Smooth muscle cell (in vitro differentiated cells): ENCODE measurements at regions not wholly inside any gene's neighbourhood (a gene's known extent, or its start where the extent isn't known, plus 50 kb on each side); places are given as distances from the start of the nearest gene placed in this dataset.

Experiments used
- DNase-seq: peaks from one replicate; lab custom pipeline; 2025; ENCODE audit not compliant: unreplicated experiment; lab: John Stamatoyannopoulos, UW
- H2AFZ ChIP-seq: fragments of 200-600 bp; sonication (generic); 2 replicates; pipeline ENCODE4 v1.6.0; 2016; ENCODE audit warnings: antibody characterized with exemption, low read depth, mild to moderate bottlenecking
- H3F3A ChIP-seq: fragments of 200-600 bp; sonication (generic); 2 replicates; pipeline ENCODE4 v1.6.0; 2017; ENCODE audit warnings: antibody characterized with exemption, low read depth
- H3K27ac ChIP-seq: fragments of 200-600 bp; sonication (generic); 2 replicates; pipeline ENCODE4 v1.5.1; 2016; ENCODE audit warnings: low read depth, mild to moderate bottlenecking
- H3K27me3 ChIP-seq: fragments of 200-600 bp; sonication (generic); 2 replicates; pipeline ENCODE4 v1.6.1; 2016; ENCODE audit warnings: low read depth, mild to moderate bottlenecking
- H3K36me3 ChIP-seq: fragments of 200-600 bp; sonication (generic); 2 replicates; pipeline ENCODE4 v1.5.1; 2016; ENCODE audit warnings: low read depth
- H3K4me1 ChIP-seq: fragments of 200-600 bp; sonication (generic); 2 replicates; pipeline ENCODE4 v1.5.1; 2016; ENCODE audit warnings: low read depth
- H3K4me2 ChIP-seq: fragments of 200-600 bp; sonication (generic); 2 replicates; pipeline ENCODE4 v1.6.0; 2016; ENCODE audit warnings: mild to moderate bottlenecking
- H3K4me3 ChIP-seq: fragments of 200-600 bp; sonication (generic); 2 replicates; pipeline ENCODE4 v1.5.1; 2016; ENCODE audit warnings: mild to moderate bottlenecking
- H3K79me2 ChIP-seq: fragments of 200-600 bp; sonication (generic); 2 replicates; pipeline ENCODE4 v1.6.0; 2016; ENCODE audit warnings: low read depth, mild to moderate bottlenecking
- H3K9ac ChIP-seq: fragments of 200-600 bp; sonication (generic); 2 replicates; pipeline ENCODE4 v1.6.0; 2016; ENCODE audit warnings: low read depth
- H3K9me3 ChIP-seq: fragments of 200-600 bp; sonication (generic); replicated peaks from 2 replicates; pipeline ENCODE4 v1.5.1; 2016; ENCODE audit warnings: low read depth
- H4K20me1 ChIP-seq: fragments of 200-600 bp; sonication (generic); 2 replicates; pipeline ENCODE4 v1.6.0; 2016; ENCODE audit warnings: low read depth
- CTCF ChIP-seq: fragments of 200-600 bp; sonication (generic); IDR thresholded peaks from 2 replicates; pipeline ENCODE4 v1.5.1; 2017; ENCODE audit warnings: borderline replicate concordance, mild to moderate bottlenecking, antibody characterized with exemption; ENCODE audit not compliant: insufficient read depth, poor library complexity, severe bottlenecking
- WGBS: methylation state at CpG from one replicate; pipeline ENCODE4 v1.1.7; 2016; ENCODE audit warnings: low lambda C conversion rate; 5-methylcytosine and 5-hydroxymethylcytosine counted together

GRCh38 chr2:82968358-82968757 is 1490.7 kb downstream of the SUCLG1 start:
- peak overlapping the region; percentile 49 for H2AFZ ChIP-seq
- no peaks in the 10 kb centered on the region for H4K20me1 ChIP-seq
- H3K36me3 ChIP-seq = no peaks in the 10 kb centered on the region
- H3K4me1 ChIP-seq = no peaks in the 10 kb centered on the region
- no peak overlapping the region for H3K4me3 ChIP-seq
- H3K9me3 ChIP-seq = no peaks in the 10 kb centered on the region
- no peak for TF ChIP-seq CTCF
- no peaks in the 10 kb centered on the region for H3F3A ChIP-seq
- H3K9ac ChIP-seq = no peak overlapping the region
- DNase-seq = no peak
- H3K27ac ChIP-seq = no peak overlapping the region
- peak overlapping the region; percentile 36 for H3K4me2 ChIP-seq
- H3K79me2 ChIP-seq = no peaks in the 10 kb centered on the region
- no peaks in the 10 kb centered on the region for H3K27me3 ChIP-seq

- H3K27ac ChIP-seq = no peak overlapping the region
- WGBS = 82% methylated on average over 4 of the region's 4 CpGs
- H3K9me3 ChIP-seq = no peaks in the 10 kb centered on the region
- no peak overlapping the region for H3K4me3 ChIP-seq
- H4K20me1 ChIP-seq = no peaks in the 10 kb centered on the region
- no peak overlapping the region for H2AFZ ChIP-seq
- H3K4me1 ChIP-seq = no peaks in the 10 kb centered on the region
- no peaks in the 10 kb centered on the region for H3K27me3 ChIP-seq
- DNase-seq = no peak
- no peaks in the 10 kb centered on the region for H3F3A ChIP-seq
- no peak for TF ChIP-seq CTCF
- H3K9ac ChIP-seq = no peak overlapping the region
- H3K36me3 ChIP-seq = no peaks in the 10 kb centered on the region
- H3K4me2 ChIP-seq = no peak overlapping the region
- no peaks in the 10 kb centered on the region for H3K79me2 ChIP-seq
Measured at GRCh38 chr2:82964341-82964740, 1494.7 kb downstream of the SUCLG1 start.

- Histone ChIP-seq H2AFZ (no peak overlapping the region), H3K9me3 (no peaks in the 10 kb centered on the region), H3K36me3 (no peaks in the 10 kb centered on the region), H3K4me2 (no peak overlapping the region), H3K79me2 (no peaks in the 10 kb centered on the region), H3K4me1 (no peaks in the 10 kb centered on the region), H3F3A (no peaks in the 10 kb centered on the region), H4K20me1 (no peaks in the 10 kb centered on the region), H3K4me3 (no peak overlapping the region), H3K27ac (no peak overlapping the region), H3K27me3 (no peaks in the 10 kb centered on the region), H3K9ac (no peak overlapping the region)
- DNase-seq = no peak
- no peak for TF ChIP-seq CTCF
- WGBS = 88% methylated on average over 5 of the region's 5 CpGs
Measured at GRCh38 chr2:82959727-82960126, 1499.4 kb downstream of the SUCLG1 start.

- no peaks in the 10 kb centered on the region for H4K20me1 ChIP-seq
- H3K27ac ChIP-seq = no peak overlapping the region
- H3K36me3 ChIP-seq = no peaks in the 10 kb centered on the region
- no peak for DNase-seq
- H3K9me3 ChIP-seq = no peaks in the 10 kb centered on the region
- H3K4me3 ChIP-seq = no peak overlapping the region
- H3K27me3 ChIP-seq = no peaks in the 10 kb centered on the region
- H3K79me2 ChIP-seq = no peaks in the 10 kb centered on the region
- H3F3A ChIP-seq = no peaks in the 10 kb centered on the region
- no peak overlapping the region for H2AFZ ChIP-seq
- no peak overlapping the region for H3K4me2 ChIP-seq
- H3K9ac ChIP-seq = no peak overlapping the region
- whole genome bisulfite sequencing = 69% methylated on average over 1 of the region's 1 CpG
- TF ChIP-seq CTCF = no peak
- H3K4me1 ChIP-seq = no peaks in the 10 kb centered on the region
Measured at GRCh38 chr2:82954868-82955267, 1504.2 kb downstream of the SUCLG1 start.
